Neural progenitor cell (in vitro differentiated cells): ENCODE measurements at regions not wholly inside any gene's neighbourhood (a gene's known extent, or its start where the extent isn't known, plus 50 kb on each side); places are given as distances from the start of the nearest gene placed in this dataset.

ENCODE experiments used
- EZH2 ChIP-seq: fragments of 200-600 bp; sonication (generic); IDR thresholded peaks from 2 replicates; pipeline ENCODE4 v1.6.1; 2017; ENCODE audit warnings: antibody characterized with exemption, mild to moderate bottlenecking, moderate library complexity
- TF ChIP-seq, protein P1 (sequence below): fragments of 200-600 bp; sonication (generic); IDR thresholded peaks from 2 replicates; pipeline ENCODE4 v1.5.1; 2017; ENCODE audit warnings: antibody characterized with exemption, mild to moderate bottlenecking

DNA sequence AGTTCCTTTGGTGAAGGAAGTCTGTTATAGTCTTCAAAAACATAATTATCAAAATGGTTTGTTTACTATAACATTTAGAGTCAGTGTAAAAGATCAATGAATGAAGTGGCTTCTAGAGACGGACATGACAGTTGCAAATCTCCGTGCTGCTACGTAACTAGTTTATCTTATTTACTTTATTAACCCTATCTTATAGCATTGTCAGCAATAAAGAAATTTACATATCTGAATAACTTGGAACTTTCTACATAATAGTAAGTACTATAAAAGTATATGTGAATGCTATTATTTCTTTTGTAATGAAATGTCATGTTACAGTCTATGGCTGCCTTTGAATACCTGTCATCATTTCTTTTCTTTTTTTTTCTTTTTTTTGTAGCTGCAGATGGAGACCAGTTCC, 246.8 kb downstream of the PTH2R start:
- TF ChIP-seq, protein P1, sequence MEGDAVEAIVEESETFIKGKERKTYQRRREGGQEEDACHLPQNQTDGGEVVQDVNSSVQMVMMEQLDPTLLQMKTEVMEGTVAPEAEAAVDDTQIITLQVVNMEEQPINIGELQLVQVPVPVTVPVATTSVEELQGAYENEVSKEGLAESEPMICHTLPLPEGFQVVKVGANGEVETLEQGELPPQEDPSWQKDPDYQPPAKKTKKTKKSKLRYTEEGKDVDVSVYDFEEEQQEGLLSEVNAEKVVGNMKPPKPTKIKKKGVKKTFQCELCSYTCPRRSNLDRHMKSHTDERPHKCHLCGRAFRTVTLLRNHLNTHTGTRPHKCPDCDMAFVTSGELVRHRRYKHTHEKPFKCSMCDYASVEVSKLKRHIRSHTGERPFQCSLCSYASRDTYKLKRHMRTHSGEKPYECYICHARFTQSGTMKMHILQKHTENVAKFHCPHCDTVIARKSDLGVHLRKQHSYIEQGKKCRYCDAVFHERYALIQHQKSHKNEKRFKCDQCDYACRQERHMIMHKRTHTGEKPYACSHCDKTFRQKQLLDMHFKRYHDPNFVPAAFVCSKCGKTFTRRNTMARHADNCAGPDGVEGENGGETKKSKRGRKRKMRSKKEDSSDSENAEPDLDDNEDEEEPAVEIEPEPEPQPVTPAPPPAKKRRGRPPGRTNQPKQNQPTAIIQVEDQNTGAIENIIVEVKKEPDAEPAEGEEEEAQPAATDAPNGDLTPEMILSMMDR = no peak
- no peak for TF ChIP-seq EZH2
